K562 (cell line): ENCODE measurements at regions not wholly inside any gene's neighbourhood (a gene's known extent, or its start where the extent isn't known, plus 50 kb on each side); places are given as distances from the start of the nearest gene placed in this dataset.

ENCODE experiments used
- ATAC-seq: fragments of 200-7000 bp; cut with Tn5 transposase; 3 replicates; pipeline ENCODE4 v1.9.1; 2020; ENCODE audit warnings: moderate library complexity
- BruUV-seq: library from RNA; stranded (reverse); fragments of 400-500 nt; replicated peaks from 2 replicates; lab custom pipeline; 2021; lab: Mats Ljungman, UMichigan
- CTCF ChIA-PET: fragments of 300-600 bp; formaldehyde crosslinking; extraction: SDS; loops from one replicate; lab custom pipeline; 2021; ENCODE audit warnings: low intra/inter-chr PET ratio; lab: Yijun Ruan, JAX
- POLR2A ChIA-PET: fragments of 300-600, 350-650 bp; sonication (Branson Sonifier 250); formaldehyde crosslinking; extraction: SDS; loops from one replicate; lab custom pipeline; 2021; ENCODE audit warnings: antibody characterized with exemption, inconsistent platforms; lab: Yijun Ruan, JAX
- DNase-seq, 4 experiments: peaks; one replicate each; pipeline versions ENCODE4 v3.0.0 to v3.0.0-alpha.2; 2011 to 2018; ENCODE audit warnings: low spot score in 3 of 4, mixed read lengths in 3 of 4; ENCODE audit errors: extremely low read depth in 1 of 4
- FAIRE-seq: peaks from 2 replicates; lab custom pipeline; 2011; peaks lifted over from hg19 to GRCh38; lab: Jason Lieb, UNC
- H2AFZ ChIP-seq: 2 replicates; pipeline ENCODE4 v1.6.0; 2011; ENCODE audit warnings: low read depth, low read length, control low read depth, inconsistent platforms
- H3K27ac ChIP-seq: fragments of 200-600 bp; 3 replicates; pipeline ENCODE4 v1.8.0; 2011; ENCODE audit warnings: low read depth, mild to moderate bottlenecking, control low read depth, inconsistent platforms, low read length, moderate library complexity, mixed read lengths; ENCODE audit errors: extremely low read depth
- H3K27me3 ChIP-seq, 2 experiments: fragments of 300-600 bp in 1 of 2; 2 replicates in 1 of 2; 3 replicates in 1 of 2; pipeline versions ENCODE4 v1.6.0 to v1.8.0; 2011; ENCODE audit warnings: inconsistent platforms in 2 of 2, low read length in 2 of 2, mild to moderate bottlenecking in 1 of 2, mixed read lengths in 1 of 2, moderate library complexity in 1 of 2; ENCODE audit not compliant: control insufficient read depth in 2 of 2, insufficient read depth in 2 of 2
- H3K36me3 ChIP-seq: fragments of 300-600 bp; 3 replicates; pipeline ENCODE4 v1.8.0; 2011; ENCODE audit warnings: mild to moderate bottlenecking, low read length, inconsistent platforms; ENCODE audit not compliant: control insufficient read depth, insufficient read depth
- H3K4me1 ChIP-seq, 2 experiments: fragments of 200-600 bp in 1 of 2; replicated peaks in 1 of 2; 2 replicates in 1 of 2; 3 replicates in 1 of 2; pipeline versions ENCODE4 v1.5.1 to v1.8.0; 2011; ENCODE audit warnings: inconsistent platforms in 2 of 2, low read length in 2 of 2, mild to moderate bottlenecking in 1 of 2, mixed read lengths in 1 of 2, moderate library complexity in 1 of 2; ENCODE audit not compliant: control insufficient read depth in 2 of 2, insufficient read depth in 2 of 2
- H3K4me2 ChIP-seq: 2 replicates; pipeline ENCODE4 v1.6.1; 2011; ENCODE audit warnings: low read length, control low read depth, inconsistent platforms, mixed read lengths; ENCODE audit not compliant: insufficient read depth
- H3K4me3 ChIP-seq: fragments of 200-600 bp; sonication (generic), shearing (Covaris generic); 2 replicates; pipeline ENCODE4 v1.5.1; 2016; ENCODE audit warnings: control low read depth, inconsistent platforms
- H3K79me2 ChIP-seq: fragments of 200-600 bp; 3 replicates; pipeline ENCODE4 v1.8.0; 2011; ENCODE audit warnings: low read length, inconsistent platforms; ENCODE audit not compliant: control insufficient read depth, insufficient read depth
- H3K9ac ChIP-seq, 2 experiments: 2 replicates each; pipeline versions ENCODE4 v1.6.0 to v1.6.1; 2011; ENCODE audit warnings: low read depth in 2 of 2, low read length in 2 of 2, control low read depth in 1 of 2, inconsistent platforms in 1 of 2, mild to moderate bottlenecking in 1 of 2, mixed read lengths in 1 of 2; ENCODE audit not compliant: insufficient read depth in 1 of 2
- H3K9me1 ChIP-seq: one replicate; pipeline ENCODE4 v1.6.0; 2011; ENCODE audit warnings: inconsistent platforms, mild to moderate bottlenecking, low read length, moderate library complexity; ENCODE audit not compliant: control insufficient read depth, insufficient read depth
- H3K9me3 ChIP-seq: replicated peaks from 2 replicates; pipeline ENCODE4 v1.5.1; 2011; ENCODE audit warnings: low read depth, low read length, inconsistent platforms; ENCODE audit not compliant: control insufficient read depth, insufficient read depth
- H4K20me1 ChIP-seq: replicated peaks from 2 replicates; pipeline ENCODE4 v1.6.1; 2011; ENCODE audit warnings: low read length, inconsistent platforms, mixed read lengths; ENCODE audit not compliant: control insufficient read depth, insufficient read depth
- C11orf30 ChIP-seq: fragments of 450-650 bp; IDR thresholded peaks from 2 replicates; pipeline ENCODE4 v1.6.1; 2016; ENCODE audit warnings: low read depth, mild to moderate bottlenecking
- ELF4 ChIP-seq: fragments of 450-650 bp; formaldehyde crosslinking; IDR thresholded peaks from 2 replicates; pipeline ENCODE4 v1.4.0; 2022; ENCODE audit warnings: missing genetic modification characterization
- WGBS: fragments of 100-300 bp; shearing (Covaris generic); methylation state at CpG from one replicate; pipeline ENCODE4 v1.1.6; 2016; ENCODE audit warnings: low coverage, mixed read lengths; ENCODE audit not compliant: insufficient coverage; ENCODE audit errors: missing lambda C conversion rate; 5-methylcytosine and 5-hydroxymethylcytosine counted together
- in situ Hi-C: fragments of 300-500 bp; cut with MboI; formaldehyde crosslinking; loops from 4 replicates; pipeline ENCODE4 v1.15.0; 2018; ENCODE audit warnings: inconsistent platforms, mixed read lengths
- intact Hi-C: fragments of 100-400 bp; cut with micrococcal nuclease; formaldehyde crosslinking; loops from 2 replicates; pipeline ENCODE4 v1.14.2; 2022

- Histone ChIP-seq H3K9ac (no peak overlapping the region), H4K20me1 (peaks cover 3% of the 10 kb centered on the region), H3K4me3 (no peak overlapping the region), H3K4me2 (no peak overlapping the region), H3K79me2 (no peaks in the 10 kb centered on the region), H3K9me3 (no peaks in the 10 kb centered on the region; the same call in 1 of the 2 replicates), H3K36me3 (no peaks in the 10 kb centered on the region), H3K27ac (no peak overlapping the region), H3K9me1 (no peaks in the 10 kb centered on the region), H2AFZ (no peak overlapping the region)
- WGBS, result 2% methylated on average over 22 of the region's 22 CpGs
- CTCF ChIA-PET, result no interaction called here
- no peak for DNase-seq
- POLR2A ChIA-PET, result interaction anchor here (0.6 to 1.5 kb wide), 3 partner anchors 15 to 20 kb away, joined by 3 to 6 read pairs (median 3); no protein-coding TSS in a partner anchor
- peak; percentile 32; the same call in 1 of the 3 replicates for ATAC-seq
- TF ChIP-seq ELF4, result no peak
- TF ChIP-seq C11orf30, result 0 out of 2 replicates have a peak, but pooled peaks have one; percentile 8
- TF ChIP-seq, all 486 proteins: peak for 1
- no peak for FAIRE-seq
- BruUV-seq, result no TSS peak
- intact Hi-C loops (no loop called here), in situ Hi-C loops (no loop called here)
- Histone ChIP-seq H3K4me1 (no peaks in the 10 kb centered on the region; a peak in 1 of 5 replicates), H3K27me3 (peaks cover 25 to 59% of the 10 kb centered on the region in 2 experiments; a peak in 4 of 5 replicates)
These were observed 119.3 kb downstream of the CRYAA start for GRCh38 chr21:43287795-43288755.
